Endothelial cell of umbilical vein (primary cell): ENCODE measurements at regions not wholly inside any gene's neighbourhood (a gene's known extent, or its start where the extent isn't known, plus 50 kb on each side); places are given as distances from the start of the nearest gene placed in this dataset.

Experiments
- BruUV-seq: library from RNA; stranded (reverse); fragments of 400-500 nt; replicated peaks from 2 replicates; lab custom pipeline; 2021; lab: Mats Ljungman, UMichigan
- CTCF ChIA-PET: fragments of 300-600, 350-600 bp; sonication (Branson Sonifier 250); formaldehyde crosslinking; loops from one replicate; lab custom pipeline; 2021; ENCODE audit warnings: antibody characterized with exemption, inconsistent platforms; lab: Charles Lee
- POLR2A ChIA-PET: fragments of 300-600, 350-600 bp; sonication (Branson Sonifier 250); formaldehyde crosslinking; loops from one replicate; lab custom pipeline; 2021; ENCODE audit warnings: antibody characterized with exemption, inconsistent platforms; lab: Charles Lee
- DNase-seq: peaks from one replicate; pipeline ENCODE4 v3.0.0-alpha.2; 2011; ENCODE audit warnings: low read depth, low spot score
- FAIRE-seq: peaks from 2 replicates; lab custom pipeline; 2011; peaks lifted over from hg19 to GRCh38; lab: Jason Lieb, UNC
- H2AFZ ChIP-seq: 2 replicates; pipeline ENCODE4 v1.6.0; 2012; ENCODE audit warnings: low read depth, low read length, control low read depth, inconsistent platforms
- H3K27ac ChIP-seq: 2 replicates; pipeline ENCODE4 v1.5.1; 2011; ENCODE audit warnings: low read depth, mild to moderate bottlenecking, control low read depth, low read length, moderate library complexity; ENCODE audit not compliant: insufficient read depth
- H3K27me3 ChIP-seq, 2 experiments: 2 replicates each; pipeline versions ENCODE4 v1.6.0 to v1.6.1; 2011; ENCODE audit warnings: low read length in 2 of 2, mixed read lengths in 1 of 2; ENCODE audit not compliant: control insufficient read depth in 2 of 2, insufficient read depth in 2 of 2
- H3K36me3 ChIP-seq, 2 experiments: 2 replicates in 1 of 2; 3 replicates in 1 of 2; pipeline ENCODE4 v1.5.1; 2011; ENCODE audit warnings: low read length in 2 of 2, mild to moderate bottlenecking in 1 of 2, moderate library complexity in 1 of 2; ENCODE audit not compliant: control insufficient read depth in 2 of 2, insufficient read depth in 2 of 2; ENCODE audit errors: extremely low read depth in 1 of 2
- H3K4me1 ChIP-seq: 3 replicates; pipeline ENCODE4 v1.5.1; 2011; ENCODE audit warnings: mild to moderate bottlenecking, low read length; ENCODE audit not compliant: control insufficient read depth, insufficient read depth; ENCODE audit errors: extremely low read depth
- H3K4me2 ChIP-seq: 2 replicates; pipeline ENCODE4 v1.6.1; 2011; ENCODE audit warnings: low read length, control low read depth, mixed read lengths; ENCODE audit not compliant: insufficient read depth
- H3K4me3 ChIP-seq, 3 experiments: fragments of 200-600 bp in 1 of 3; sonication (generic), shearing (Covaris generic) in 1 of 3; replicated peaks in 1 of 3; 2 replicates each; pipeline ENCODE4 v1.5.1; 2011 to 2016; ENCODE audit warnings: control low read depth in 3 of 3, low read length in 3 of 3, mild to moderate bottlenecking in 2 of 3, inconsistent platforms in 1 of 3, low read depth in 1 of 3, moderate library complexity in 1 of 3; ENCODE audit not compliant: insufficient read depth in 1 of 3
- H3K79me2 ChIP-seq: 2 replicates; pipeline ENCODE4 v1.6.0; 2012; ENCODE audit warnings: low read length, inconsistent platforms; ENCODE audit not compliant: control insufficient read depth, insufficient read depth
- H3K9ac ChIP-seq: replicated peaks from 2 replicates; pipeline ENCODE3; 2011; ENCODE audit warnings: low read length, control low read depth; ENCODE audit not compliant: insufficient read depth; ENCODE audit errors: extremely low read depth
- H3K9me1 ChIP-seq: replicated peaks from 3 replicates; pipeline ENCODE4 v1.6.0; 2011; ENCODE audit warnings: mild to moderate bottlenecking, low read length; ENCODE audit not compliant: control insufficient read depth, insufficient read depth; ENCODE audit errors: extremely low read depth
- H3K9me3 ChIP-seq: replicated peaks from 2 replicates; pipeline ENCODE4 v1.5.1; 2012; ENCODE audit warnings: low read length, inconsistent platforms; ENCODE audit not compliant: control insufficient read depth, insufficient read depth
- H4K20me1 ChIP-seq: replicated peaks from 2 replicates; pipeline ENCODE3; 2011; ENCODE audit warnings: mild to moderate bottlenecking, low read length; ENCODE audit not compliant: control insufficient read depth, insufficient read depth; ENCODE audit errors: extremely low read depth
- CTCF ChIP-seq, 2 donors: IDR thresholded peaks; 1 replicate in 1 of 2; 2 replicates in 1 of 2; pipeline ENCODE4 v1.5.1; 2011; ENCODE audit warnings: low read length in 2 of 2, mild to moderate bottlenecking in 2 of 2, moderate library complexity in 2 of 2, control low read depth in 1 of 2, inconsistent platforms in 1 of 2, low read depth in 1 of 2; ENCODE audit not compliant: insufficient read depth in 1 of 2; ENCODE audit errors: extremely low read depth in 1 of 2
- EZH2 ChIP-seq: IDR thresholded peaks from 2 replicates; pipeline ENCODE4 v1.6.1; 2012; ENCODE audit warnings: borderline replicate concordance, low read depth, mild to moderate bottlenecking, moderate library complexity, low read length, inconsistent platforms; ENCODE audit not compliant: severe bottlenecking
- FOS ChIP-seq: IDR thresholded peaks from 2 replicates; pipeline ENCODE4 v1.6.1; 2011; ENCODE audit warnings: mild to moderate bottlenecking, low read length, moderate library complexity, borderline replicate concordance; ENCODE audit not compliant: insufficient read depth
- GATA2 ChIP-seq: IDR thresholded peaks from 2 replicates; pipeline ENCODE4 v1.7.0; 2011; ENCODE audit warnings: low read depth, mild to moderate bottlenecking, moderate library complexity, mixed read lengths, low read length; ENCODE audit not compliant: insufficient read length, insufficient read depth
- JUN ChIP-seq: IDR thresholded peaks from 2 replicates; pipeline ENCODE4 v1.6.1; 2011; ENCODE audit warnings: borderline replicate concordance, low read depth; ENCODE audit not compliant: insufficient read length, insufficient read depth
- MYC ChIP-seq: IDR thresholded peaks from one replicate; pipeline ENCODE4 v1.6.1; 2011; ENCODE audit warnings: mild to moderate bottlenecking, low read depth, low read length
- POLR2A ChIP-seq: IDR thresholded peaks from 2 replicates; pipeline ENCODE4 v1.6.1; 2012; ENCODE audit warnings: low read depth, mild to moderate bottlenecking, control low read depth, low read length
- POLR2AphosphoS5 ChIP-seq: IDR thresholded peaks from 2 replicates; pipeline ENCODE4 v1.6.1; 2012; ENCODE audit warnings: low read depth, mild to moderate bottlenecking, control low read depth, low read length, moderate library complexity; ENCODE audit not compliant: insufficient read depth
- dilution Hi-C: fragments of 300-500 bp; cut with MboI; formaldehyde crosslinking; loops from one replicate; pipeline ENCODE4 v1.15.0; 2019; ENCODE audit warnings: low sequenced_read_pairs; ENCODE audit not compliant: extremely low pct_ligation_motif_present
- intact Hi-C: fragments of 100-400 bp; cut with micrococcal nuclease; formaldehyde crosslinking; loops from one replicate; pipeline ENCODE4 v1.10.0; 2022
- TF ChIP-seq, protein P1 (sequence below): IDR thresholded peaks from 2 replicates; pipeline ENCODE4 v1.6.1; 2011; ENCODE audit not compliant: insufficient read depth, insufficient read length

GRCh38 chr12:93019975-93020630 is 91.0 kb upstream of the EEA1 start:
- ChIA-PET CTCF (interaction anchor here (1.0 to 2.1 kb wide), 6 partner anchors 9 to 399 kb away, joined by 3 to 13 read pairs (median 4); no protein-coding TSS in a partner anchor), POLR2A (no interaction called here)
- Histone ChIP-seq H3K79me2 (no peaks in the 10 kb centered on the region), H4K20me1 (no peaks in the 10 kb centered on the region), H3K4me2 (no peak overlapping the region), H3K27ac (peak overlapping the region; percentile 46), H3K9me1 (no peaks in the 10 kb centered on the region), H3K4me1 (peaks cover 39% of the 10 kb centered on the region), H3K36me3 (no peaks in the 10 kb centered on the region), H2AFZ (peak overlapping the region; percentile 41), H3K4me3 (no peak overlapping the region), H3K9me3 (no peaks in the 10 kb centered on the region), H3K27me3 (no peaks in the 10 kb centered on the region), H3K9ac (peak overlapping the region; percentile 21)
- FAIRE-seq: peak; percentile 18
- intact Hi-C loops (loop anchor here (1.0 kb wide), 2 partner anchors 18 to 32 kb away; no protein-coding TSS in a partner anchor), dilution Hi-C loops (loop anchor here (25.0 kb wide), 1 partner anchor 367 kb away; the partner anchor contains the start of gene NUDT4)
- DNase-seq: peak; percentile 62
- BruUV-seq: TSS peak; percentile 49
- TF ChIP-seq MYC (no peak), FOS (no peak), POLR2AphosphoS5 (no peak), GATA2 (no peak), JUN (no peak), CTCF (IDR thresholded peaks at IDR 0.05; ENCODE audit: extremely low read depth in 1 of 2, insufficient read depth in 1 of 2, low read depth in 1 of 2, low read length in 2 of 2) (no peak), EZH2 (no peak), POLR2A (no peak)
- TF ChIP-seq, protein P1, sequence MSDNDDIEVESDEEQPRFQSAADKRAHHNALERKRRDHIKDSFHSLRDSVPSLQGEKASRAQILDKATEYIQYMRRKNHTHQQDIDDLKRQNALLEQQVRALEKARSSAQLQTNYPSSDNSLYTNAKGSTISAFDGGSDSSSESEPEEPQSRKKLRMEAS: no peak
